HL-60 (cell line): ENCODE measurements at regions not wholly inside any gene's neighbourhood (a gene's known extent, or its start where the extent isn't known, plus 50 kb on each side); places are given as distances from the start of the nearest gene placed in this dataset.

ENCODE experiments used
- DNase-seq, 2 experiments: peaks; one replicate each; pipeline ENCODE4 v3.0.0-alpha.2; 2010 to 2020; ENCODE audit warnings: low read depth in 1 of 2, low spot score in 1 of 2
- H3K27ac ChIP-seq: fragments of 250-450 bp; sonication (Bioruptor Pico); replicated peaks from 2 replicates; pipeline ENCODE4 v1.5.1; 2020; ENCODE audit warnings: mild to moderate bottlenecking, moderate library complexity
- H3K27me3 ChIP-seq: fragments of 250-450 bp; sonication (Bioruptor Pico); 2 replicates; pipeline ENCODE4 v1.5.1; 2021; ENCODE audit warnings: mild to moderate bottlenecking, moderate library complexity; ENCODE audit not compliant: insufficient read depth, poor library complexity, severe bottlenecking
- H3K4me3 ChIP-seq: replicated peaks from 2 replicates; pipeline ENCODE4 v1.5.1; 2011; ENCODE audit warnings: mild to moderate bottlenecking, control low read depth, low read length; ENCODE audit not compliant: insufficient read depth
- GABPA ChIP-seq: IDR thresholded peaks from 2 replicates; pipeline ENCODE4 v1.6.1; 2012; ENCODE audit warnings: low read depth
- POLR2AphosphoS5 ChIP-seq: IDR thresholded peaks from 2 replicates; pipeline ENCODE4 v1.6.1; 2012; ENCODE audit warnings: low read depth
- SPI1 ChIP-seq: IDR thresholded peaks from 2 replicates; pipeline ENCODE4 v1.6.1; 2012; ENCODE audit warnings: low read depth, mild to moderate bottlenecking, borderline replicate concordance
- TF ChIP-seq, protein P1 (sequence below): IDR thresholded peaks from one replicate; pipeline ENCODE4 v1.5.1; 2011; ENCODE audit warnings: low read length, control low read depth, inconsistent platforms; ENCODE audit not compliant: insufficient read depth
- TF ChIP-seq, protein P2 (sequence below): IDR thresholded peaks from 2 replicates; pipeline ENCODE4 v1.6.1; 2012; ENCODE audit warnings: low read depth; ENCODE audit not compliant: insufficient replicate concordance

DNA sequence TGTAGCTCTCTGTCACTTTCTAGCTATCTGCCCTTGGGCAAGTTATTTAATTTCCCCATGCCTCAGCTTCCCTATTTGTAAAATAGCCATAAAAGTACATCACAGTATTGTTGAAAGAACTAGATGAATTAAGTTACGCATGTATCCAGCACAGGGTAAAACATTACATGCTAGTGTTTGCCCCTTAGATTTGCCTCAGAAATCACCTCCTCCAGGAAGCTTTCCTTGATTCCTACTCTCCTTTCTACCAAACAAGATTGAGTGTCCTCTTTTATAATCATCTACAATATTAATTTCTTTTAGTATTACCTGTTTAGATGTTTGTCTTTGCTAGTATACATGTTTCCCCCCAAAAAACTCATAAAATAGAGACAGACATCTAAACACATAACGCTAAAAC lies 369.5 kb downstream of the GBA3 start:
- TF ChIP-seq SPI1 = no peak
- TF ChIP-seq, protein P1, sequence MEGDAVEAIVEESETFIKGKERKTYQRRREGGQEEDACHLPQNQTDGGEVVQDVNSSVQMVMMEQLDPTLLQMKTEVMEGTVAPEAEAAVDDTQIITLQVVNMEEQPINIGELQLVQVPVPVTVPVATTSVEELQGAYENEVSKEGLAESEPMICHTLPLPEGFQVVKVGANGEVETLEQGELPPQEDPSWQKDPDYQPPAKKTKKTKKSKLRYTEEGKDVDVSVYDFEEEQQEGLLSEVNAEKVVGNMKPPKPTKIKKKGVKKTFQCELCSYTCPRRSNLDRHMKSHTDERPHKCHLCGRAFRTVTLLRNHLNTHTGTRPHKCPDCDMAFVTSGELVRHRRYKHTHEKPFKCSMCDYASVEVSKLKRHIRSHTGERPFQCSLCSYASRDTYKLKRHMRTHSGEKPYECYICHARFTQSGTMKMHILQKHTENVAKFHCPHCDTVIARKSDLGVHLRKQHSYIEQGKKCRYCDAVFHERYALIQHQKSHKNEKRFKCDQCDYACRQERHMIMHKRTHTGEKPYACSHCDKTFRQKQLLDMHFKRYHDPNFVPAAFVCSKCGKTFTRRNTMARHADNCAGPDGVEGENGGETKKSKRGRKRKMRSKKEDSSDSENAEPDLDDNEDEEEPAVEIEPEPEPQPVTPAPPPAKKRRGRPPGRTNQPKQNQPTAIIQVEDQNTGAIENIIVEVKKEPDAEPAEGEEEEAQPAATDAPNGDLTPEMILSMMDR = no peak
- TF ChIP-seq, protein P2, sequence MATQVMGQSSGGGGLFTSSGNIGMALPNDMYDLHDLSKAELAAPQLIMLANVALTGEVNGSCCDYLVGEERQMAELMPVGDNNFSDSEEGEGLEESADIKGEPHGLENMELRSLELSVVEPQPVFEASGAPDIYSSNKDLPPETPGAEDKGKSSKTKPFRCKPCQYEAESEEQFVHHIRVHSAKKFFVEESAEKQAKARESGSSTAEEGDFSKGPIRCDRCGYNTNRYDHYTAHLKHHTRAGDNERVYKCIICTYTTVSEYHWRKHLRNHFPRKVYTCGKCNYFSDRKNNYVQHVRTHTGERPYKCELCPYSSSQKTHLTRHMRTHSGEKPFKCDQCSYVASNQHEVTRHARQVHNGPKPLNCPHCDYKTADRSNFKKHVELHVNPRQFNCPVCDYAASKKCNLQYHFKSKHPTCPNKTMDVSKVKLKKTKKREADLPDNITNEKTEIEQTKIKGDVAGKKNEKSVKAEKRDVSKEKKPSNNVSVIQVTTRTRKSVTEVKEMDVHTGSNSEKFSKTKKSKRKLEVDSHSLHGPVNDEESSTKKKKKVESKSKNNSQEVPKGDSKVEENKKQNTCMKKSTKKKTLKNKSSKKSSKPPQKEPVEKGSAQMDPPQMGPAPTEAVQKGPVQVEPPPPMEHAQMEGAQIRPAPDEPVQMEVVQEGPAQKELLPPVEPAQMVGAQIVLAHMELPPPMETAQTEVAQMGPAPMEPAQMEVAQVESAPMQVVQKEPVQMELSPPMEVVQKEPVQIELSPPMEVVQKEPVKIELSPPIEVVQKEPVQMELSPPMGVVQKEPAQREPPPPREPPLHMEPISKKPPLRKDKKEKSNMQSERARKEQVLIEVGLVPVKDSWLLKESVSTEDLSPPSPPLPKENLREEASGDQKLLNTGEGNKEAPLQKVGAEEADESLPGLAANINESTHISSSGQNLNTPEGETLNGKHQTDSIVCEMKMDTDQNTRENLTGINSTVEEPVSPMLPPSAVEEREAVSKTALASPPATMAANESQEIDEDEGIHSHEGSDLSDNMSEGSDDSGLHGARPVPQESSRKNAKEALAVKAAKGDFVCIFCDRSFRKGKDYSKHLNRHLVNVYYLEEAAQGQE = no peak
- no peak for TF ChIP-seq GABPA
- no peak for TF ChIP-seq POLR2AphosphoS5
- Histone ChIP-seq H3K4me3 (no peak overlapping the region), H3K27ac (no peak overlapping the region), H3K27me3 (no peaks in the 10 kb centered on the region)
- no peak for DNase-seq

DNA sequence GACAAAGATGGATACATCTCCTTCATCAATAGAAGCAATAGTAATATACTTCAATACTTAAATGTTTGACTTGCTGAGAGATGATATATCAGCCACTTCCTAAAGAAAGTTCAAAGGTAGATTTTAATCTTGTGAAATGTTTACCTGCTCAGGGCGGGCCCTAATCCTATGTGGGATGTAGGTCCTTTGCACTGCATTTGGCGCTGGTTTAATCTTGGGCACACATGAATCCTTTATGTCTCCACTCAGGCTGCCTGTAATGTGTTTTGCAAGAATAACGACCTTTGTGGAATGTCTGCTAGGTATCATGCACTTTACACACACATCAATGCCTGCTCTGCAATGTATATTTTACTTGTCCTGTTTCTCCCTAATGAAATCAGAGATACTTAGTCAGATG lies 368.7 kb downstream of the GBA3 start:
- Histone ChIP-seq H3K27me3 (no peaks in the 10 kb centered on the region), H3K27ac (no peak overlapping the region), H3K4me3 (no peak overlapping the region)
- TF ChIP-seq, protein P1 = no peak
- TF ChIP-seq GABPA (no peak), SPI1 (no peak), POLR2AphosphoS5 (no peak)
- TF ChIP-seq, protein P2 = no peak
- no peak for DNase-seq

DNA sequence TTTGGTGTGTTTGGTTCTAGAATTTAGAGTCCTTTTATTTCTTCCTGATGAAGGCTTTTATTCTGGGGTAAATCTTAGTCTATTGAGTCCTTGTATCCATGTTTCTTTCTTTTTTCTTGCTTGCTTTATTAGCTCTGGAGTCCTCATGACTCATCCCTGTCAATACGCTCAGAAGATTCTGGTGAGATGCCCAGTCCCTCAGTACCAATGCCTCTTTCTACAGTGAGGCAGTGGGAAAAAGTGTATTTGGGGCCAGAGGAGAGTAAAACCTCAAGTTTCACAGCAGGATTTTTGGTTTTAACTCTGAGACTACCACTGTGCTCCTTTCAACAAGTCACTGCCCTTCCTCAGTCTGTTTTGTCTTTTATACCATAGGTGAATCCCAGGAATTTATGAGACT lies 368.0 kb downstream of the GBA3 start:
- TF ChIP-seq, protein P2 = no peak
- TF ChIP-seq POLR2AphosphoS5 (no peak), SPI1 (no peak)
- TF ChIP-seq, protein P1 = no peak
- Histone ChIP-seq H3K27me3 (no peaks in the 10 kb centered on the region), H3K4me3 (no peak overlapping the region), H3K27ac (no peak overlapping the region)
- DNase-seq = no peak
